Anterior cingulate cortex (tissue), 58 donors: ENCODE measurements at regions not wholly inside any gene's neighbourhood (a gene's known extent, or its start where the extent isn't known, plus 50 kb on each side); places are given as distances from the start of the nearest gene placed in this dataset.

ENCODE experiments used
- DNase-seq, 58 donors: peaks; one replicate each; lab custom pipeline; 2025; lab: John Stamatoyannopoulos, UW

- no peak for DNase-seq
Observed at GRCh38 chr3:116767726-116768125, 58.1 kb downstream of the TUSC7 start.

GRCh38 chr3:116770815-116771450 is 61.4 kb downstream of the TUSC7 start:
- DNase-seq: peak in 55 of 58 donors; percentile 2 to 89 (median 63)

GRCh38 chr3:116776880-116777785 is 67.6 kb downstream of the TUSC7 start:
- DNase-seq: no peak

- no peak for DNase-seq
Observed at GRCh38 chr3:116785226-116785625, 75.6 kb downstream of the TUSC7 start.

DNA sequence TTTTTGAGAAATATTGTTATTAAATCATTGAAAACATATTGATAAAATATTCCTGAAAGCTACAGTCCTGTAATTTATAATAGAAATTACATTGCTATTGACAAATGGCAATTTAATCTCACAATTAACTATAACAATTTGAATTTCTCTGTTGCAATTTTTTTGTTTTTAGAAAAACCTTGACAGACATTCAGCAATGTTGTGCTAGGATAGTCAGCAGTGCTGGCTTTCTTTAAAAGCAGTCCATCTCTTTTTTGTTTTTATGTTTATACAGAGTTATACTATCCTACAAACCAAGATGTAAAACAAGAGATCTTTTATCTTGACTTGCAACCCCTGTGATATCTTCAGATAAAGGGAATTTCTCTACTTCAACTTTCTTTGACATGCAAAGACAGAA is 93.1 kb downstream of the TUSC7 start:
- DNase-seq: no peak

GRCh38 chr3:116806351-116806750 is 96.8 kb downstream of the TUSC7 start:
- no peak for DNase-seq

DNA sequence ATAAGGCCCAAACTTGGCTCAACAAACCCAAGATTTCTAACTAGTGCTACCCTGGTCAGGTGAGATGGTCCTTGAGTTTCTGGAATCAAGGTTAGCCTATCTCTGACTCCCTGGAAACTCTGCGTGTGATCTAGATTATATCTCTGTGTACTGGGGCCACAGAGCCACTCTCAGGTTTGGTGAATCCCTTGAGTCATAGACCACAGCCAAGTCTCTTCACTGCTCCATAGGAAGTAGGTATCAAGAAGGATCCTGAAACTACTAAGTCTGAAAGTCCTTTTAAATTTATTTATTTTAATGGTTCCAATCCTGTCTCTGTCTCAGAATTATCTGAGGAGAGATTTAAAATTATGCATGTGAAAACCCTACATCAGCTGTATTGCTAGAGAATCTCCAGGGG is 99.1 kb downstream of the TUSC7 start:
- no peak for DNase-seq

DNA sequence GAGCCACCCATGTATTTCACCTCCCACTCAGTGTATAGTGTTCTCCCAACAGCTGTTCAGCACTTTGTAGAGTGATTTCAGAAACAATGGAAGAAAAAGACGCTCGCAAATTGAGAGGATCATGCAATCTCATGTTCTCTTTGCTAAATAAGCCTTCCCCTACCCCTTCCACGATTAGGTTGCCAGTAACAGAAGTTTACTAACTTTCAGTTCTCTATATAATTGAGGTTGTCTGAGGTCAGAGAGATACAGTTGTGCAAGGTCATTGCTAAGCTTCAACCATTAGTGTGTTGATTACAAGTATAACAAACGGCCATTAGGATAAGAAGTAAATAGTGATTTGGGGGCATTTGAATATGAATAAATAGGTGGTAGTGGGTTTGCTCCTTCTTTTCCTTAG is 99.6 kb downstream of the TUSC7 start:
- DNase-seq: peak in 1 of 58 donors; percentile 22

- no peak for DNase-seq
Observed at GRCh38 chr3:116811754-116812153, 102.2 kb downstream of the TUSC7 start.

DNA sequence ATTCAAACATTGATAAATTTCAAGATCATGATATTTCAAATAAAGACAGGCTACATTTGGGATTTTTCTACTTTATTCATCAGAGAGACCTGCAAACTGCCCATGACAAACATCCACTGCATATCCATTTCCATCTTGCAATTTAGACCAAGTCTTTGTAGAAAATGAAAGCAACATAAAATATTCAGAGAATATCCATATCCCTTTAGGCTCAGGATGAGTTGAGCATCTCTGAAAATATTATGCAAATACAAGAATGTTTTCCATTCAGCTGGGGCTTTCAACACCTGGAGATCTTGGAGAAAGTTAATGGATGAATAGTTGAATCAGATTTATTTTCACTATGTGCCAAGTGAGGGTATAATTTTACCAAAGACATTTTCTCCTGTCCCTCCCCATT is 103.4 kb downstream of the TUSC7 start:
- no peak for DNase-seq

- no peak for DNase-seq
Observed at GRCh38 chr3:116815321-116815720, 105.7 kb downstream of the TUSC7 start.

DNA sequence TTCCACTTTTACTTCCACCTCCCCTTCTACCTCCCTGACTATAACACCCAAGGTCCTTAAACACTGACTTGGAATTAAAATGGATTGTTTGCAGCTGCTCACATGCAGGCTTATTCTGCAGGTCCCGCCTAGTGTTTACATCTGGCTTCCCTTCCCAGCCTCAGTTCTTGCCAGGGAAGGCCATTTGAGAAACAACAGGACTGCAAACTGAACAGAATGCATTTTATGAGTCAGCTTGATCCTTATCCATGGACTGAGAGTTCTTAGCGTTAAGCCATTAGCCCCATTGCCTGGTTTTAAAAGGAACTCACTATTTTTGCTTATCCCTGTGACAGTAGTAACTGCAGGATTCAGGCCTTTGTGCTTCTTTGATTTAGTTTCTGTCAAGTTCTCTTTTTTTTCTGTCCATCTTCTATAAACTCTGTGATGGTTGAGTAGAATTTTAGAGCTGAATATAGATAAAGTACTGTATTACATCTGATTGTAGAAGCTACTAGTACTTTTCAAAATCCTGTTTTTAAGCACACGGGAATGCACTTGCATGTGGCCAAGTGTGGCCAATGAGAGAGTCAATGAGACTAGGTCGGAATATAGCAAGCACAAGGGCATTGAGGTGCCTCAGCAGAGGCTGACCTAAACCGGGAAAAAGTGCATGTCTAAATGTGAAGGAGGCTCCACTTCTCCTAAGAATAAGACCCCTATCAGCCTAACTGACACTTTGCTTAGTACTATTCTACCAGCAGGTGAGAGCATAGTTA is 106.4 kb downstream of the TUSC7 start:
- DNase-seq: peak in 2 of 58 donors; percentile 2 to 32

GRCh38 chr3:116821371-116821770 is 111.8 kb downstream of the TUSC7 start:
- DNase-seq: no peak

- DNase-seq: no peak
Observed at GRCh38 chr3:116824208-116824607, 114.6 kb downstream of the TUSC7 start.

- DNase-seq: no peak
Observed at GRCh38 chr3:116833202-116833601, 123.6 kb downstream of the TUSC7 start.

DNA sequence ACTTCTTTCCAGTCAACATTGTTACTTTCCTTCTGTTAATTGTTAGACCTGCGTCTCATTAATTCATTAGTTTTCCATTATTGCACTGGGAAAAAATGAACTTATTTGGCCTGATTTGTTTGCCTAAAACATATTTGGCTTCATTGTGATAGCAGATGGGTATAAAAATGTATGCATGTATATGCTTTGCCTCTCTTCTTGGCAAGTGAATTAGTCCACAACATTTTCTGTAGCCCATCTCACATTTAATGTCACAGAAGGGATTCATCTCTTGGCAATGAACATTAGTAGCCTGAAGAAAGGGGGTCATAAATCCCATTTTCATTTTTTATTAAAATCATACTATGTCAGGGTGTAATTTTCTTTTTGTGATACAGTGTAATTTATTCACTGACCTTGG is 125.2 kb downstream of the TUSC7 start:
- no peak for DNase-seq

DNA sequence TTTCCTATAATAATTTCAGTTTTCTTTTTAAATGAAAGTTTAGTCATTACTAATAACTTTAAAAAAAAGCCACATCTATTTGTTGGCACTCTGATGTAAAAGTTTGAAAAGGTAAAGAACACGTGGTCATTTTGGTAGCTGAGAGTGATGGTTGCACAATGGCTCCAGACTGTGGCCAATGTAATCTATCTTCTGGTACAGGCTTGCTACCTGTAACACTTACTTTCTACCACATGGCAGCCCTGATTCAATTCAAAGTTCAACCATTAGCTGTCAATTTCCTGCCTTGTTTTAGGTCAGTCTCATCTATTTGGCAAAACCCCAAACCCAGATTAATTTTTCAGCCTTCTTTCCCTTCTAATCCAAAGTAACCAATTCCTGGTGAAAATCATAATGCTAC is 126.1 kb downstream of the TUSC7 start:
- no peak for DNase-seq

GRCh38 chr3:116836286-116836685 is 126.7 kb downstream of the TUSC7 start:
- DNase-seq: no peak

- no peak for DNase-seq
Observed at GRCh38 chr3:116837483-116837882, 127.9 kb downstream of the TUSC7 start.

- no peak for DNase-seq
Observed at GRCh38 chr3:116841003-116841735, 131.6 kb downstream of the TUSC7 start.
